ENCODE measurements at regions not wholly inside any gene's neighbourhood (a gene's known extent, or its start where the extent isn't known, plus 50 kb on each side); places are given as distances from the start of the nearest gene placed in this dataset.

DNA sequence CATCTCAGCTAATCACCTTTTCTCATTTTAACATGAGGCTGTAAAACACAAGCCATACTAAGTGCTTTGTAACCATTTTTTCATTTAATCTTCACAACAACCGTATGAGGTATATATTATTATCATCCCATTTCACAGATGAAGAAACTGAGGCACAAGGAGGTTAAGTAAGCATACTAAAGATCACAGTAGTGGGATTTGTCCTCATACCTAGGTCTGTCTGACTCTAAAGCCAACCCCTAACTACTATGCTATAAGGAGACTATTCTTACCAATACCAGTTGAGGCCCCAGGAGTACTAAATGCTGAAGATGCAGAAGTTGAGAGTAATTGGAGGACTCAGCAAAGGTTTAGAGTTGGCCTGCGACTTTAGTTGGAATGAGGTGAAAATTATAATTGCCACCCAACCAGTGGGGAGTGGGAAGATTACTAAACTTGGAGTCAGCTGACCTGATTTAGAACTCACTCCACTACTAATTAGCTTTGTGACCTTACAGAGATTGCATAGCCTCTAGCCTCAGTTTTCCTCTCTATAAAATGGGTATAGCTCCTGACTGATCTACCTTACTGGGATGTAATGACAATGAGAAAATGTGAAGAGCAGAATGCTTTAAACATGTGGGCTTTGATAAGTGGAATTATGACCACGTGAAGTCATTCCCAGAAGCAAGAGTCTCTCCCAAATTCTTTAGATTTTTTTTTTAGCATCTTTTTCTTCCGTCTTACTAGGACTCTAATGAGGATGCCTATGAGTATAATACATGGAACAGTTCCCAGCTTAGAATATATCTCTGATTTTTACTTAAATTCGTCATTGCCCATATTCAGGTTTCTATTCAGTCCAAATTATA is 85.8 kb upstream of the IPO9 start:
- H4K20me1 ChIP-seq: peaks cover 79% of the 10 kb centered on the region
- no peak overlapping the region for H3K4me3 ChIP-seq
- no peak overlapping the region for H3K27ac ChIP-seq
- peaks cover 65% of the 10 kb centered on the region for H3K36me3 ChIP-seq
- no peaks in the 10 kb centered on the region for H3K9me3 ChIP-seq
- no peak overlapping the region for H3K9ac ChIP-seq
- no peaks in the 10 kb centered on the region for H3K27me3 ChIP-seq
- no peak for TF ChIP-seq Cebpa-rat (IDR thresholded peaks at IDR 0.05)
- H3K4me1 ChIP-seq: peaks cover 42% of the 10 kb centered on the region
- H3K4me2 ChIP-seq: 0 out of 2 replicates have a peak overlapping the region, but pooled peaks have one; percentile 94

DNA sequence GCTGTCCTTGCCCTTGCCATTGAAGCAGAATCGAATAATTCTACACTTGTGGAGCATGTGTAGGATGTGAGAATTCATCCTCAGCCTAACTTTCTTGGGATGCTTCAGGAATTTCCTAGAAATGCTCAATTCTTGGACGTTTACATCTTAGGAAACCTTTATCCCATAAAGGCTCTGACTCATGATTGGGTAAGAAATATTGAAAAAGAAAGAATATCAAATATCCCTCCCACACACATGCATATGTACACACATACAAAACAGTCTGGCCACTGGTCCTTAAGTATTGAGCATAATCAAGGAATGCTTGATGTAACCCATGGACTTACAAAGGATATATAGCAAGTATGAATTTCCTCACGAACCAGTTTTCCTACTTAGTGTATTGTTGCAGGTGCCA is 83.9 kb upstream of the IPO9 start:
- H3K27me3 ChIP-seq: no peaks in the 10 kb centered on the region
- no peak overlapping the region for H3K4me2 ChIP-seq
- H3K36me3 ChIP-seq: peaks cover 78% of the 10 kb centered on the region
- peaks cover 49% of the 10 kb centered on the region for H3K4me1 ChIP-seq
- no peaks in the 10 kb centered on the region for H3K9me3 ChIP-seq
- H4K20me1 ChIP-seq: peaks cover 94% of the 10 kb centered on the region
- no peak overlapping the region for H3K9ac ChIP-seq
- TF ChIP-seq Cebpa-rat (IDR thresholded peaks at IDR 0.05): no peak
- H3K27ac ChIP-seq: no peak overlapping the region
- no peak overlapping the region for H3K4me3 ChIP-seq

DNA sequence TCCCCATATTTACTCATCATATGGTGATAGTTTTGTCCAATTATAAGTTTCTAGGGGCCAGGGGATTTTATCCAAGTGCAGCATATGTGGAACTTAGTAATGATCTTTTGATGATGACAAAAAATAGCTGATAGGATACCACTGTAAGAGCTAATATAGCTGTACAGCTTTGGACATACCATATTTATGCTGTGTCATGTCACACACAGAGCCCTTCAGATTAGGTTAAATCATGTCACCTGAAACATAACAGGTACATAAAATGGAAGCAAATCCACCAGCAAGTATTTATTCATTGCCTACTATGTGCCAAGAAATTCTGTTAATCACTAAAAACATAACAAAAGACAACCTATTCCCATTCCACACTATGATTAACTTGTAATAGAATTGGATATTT is 82.8 kb upstream of the IPO9 start:
- H3K36me3 ChIP-seq: peaks cover 84% of the 10 kb centered on the region
- no peak for TF ChIP-seq Cebpa-rat (IDR thresholded peaks at IDR 0.05)

DNA sequence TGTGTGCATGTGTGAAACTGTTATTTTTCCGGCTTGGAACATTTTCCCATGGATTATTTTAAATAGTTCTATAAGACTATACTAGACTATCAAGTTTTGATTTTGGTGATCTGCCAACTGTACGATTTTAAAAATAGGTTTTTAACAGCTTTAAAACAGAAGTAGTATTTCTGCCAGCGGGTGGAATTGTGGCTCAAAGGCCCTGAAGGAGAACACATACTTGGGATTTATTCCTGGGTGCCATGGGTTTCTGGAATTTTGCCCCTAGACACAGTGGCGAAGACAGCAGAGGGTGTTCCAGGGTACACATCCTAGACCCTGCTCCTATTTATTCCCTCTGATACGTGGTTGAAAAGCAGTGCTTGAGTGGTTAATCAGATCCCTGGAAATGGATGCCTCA is 81.7 kb upstream of the IPO9 start:
- Histone ChIP-seq H3K27me3 (no peaks in the 10 kb centered on the region), H3K4me1 (peaks cover 45% of the 10 kb centered on the region), H3K9me3 (no peaks in the 10 kb centered on the region), H3K4me3 (no peak overlapping the region), H3K4me2 (no peak overlapping the region), H3K9ac (no peak overlapping the region), H4K20me1 (peaks cover 100% of the 10 kb centered on the region), H3K27ac (no peak overlapping the region), H3K36me3 (peaks cover 82% of the 10 kb centered on the region)
- no peak for TF ChIP-seq Cebpa-rat (IDR thresholded peaks at IDR 0.05)

More for the DNA sequence above, 82.8 kb upstream of the IPO9 start:
- no peaks in the 10 kb centered on the region for H3K9me3 ChIP-seq
- H4K20me1 ChIP-seq: peaks cover 100% of the 10 kb centered on the region
- no peak overlapping the region for H3K4me2 ChIP-seq
- H3K27ac ChIP-seq: no peak overlapping the region
- H3K4me1 ChIP-seq: peaks cover 50% of the 10 kb centered on the region
- no peak overlapping the region for H3K4me3 ChIP-seq
- H3K27me3 ChIP-seq: no peaks in the 10 kb centered on the region
- no peak overlapping the region for H3K9ac ChIP-seq

DNA sequence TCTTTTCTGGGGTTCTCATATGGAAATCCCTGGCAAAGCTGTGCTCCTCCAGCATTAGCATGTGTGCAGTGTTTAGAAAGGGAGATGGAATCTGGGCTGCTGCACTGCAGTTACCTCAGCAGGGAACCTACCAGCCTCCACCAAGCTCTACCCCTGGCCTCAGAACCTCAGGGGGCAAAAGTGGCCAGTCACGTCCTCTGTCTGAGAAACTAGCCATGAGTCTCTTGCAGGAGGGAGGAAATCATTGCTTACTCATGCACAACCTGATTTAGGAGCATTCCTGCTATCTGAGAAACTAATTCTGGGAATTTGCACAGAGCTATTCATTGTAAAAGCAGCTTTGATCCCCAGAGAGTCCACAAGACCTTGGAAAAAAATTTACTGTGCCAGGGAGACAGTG is 80.6 kb upstream of the IPO9 start:
- TF ChIP-seq Cebpa-rat (IDR thresholded peaks at IDR 0.05): no peak
- Histone ChIP-seq H3K27ac (no peak overlapping the region), H3K9me3 (no peaks in the 10 kb centered on the region), H4K20me1 (peaks cover 100% of the 10 kb centered on the region), H3K9ac (no peak overlapping the region), H3K4me3 (no peak overlapping the region), H3K4me1 (peaks cover 40% of the 10 kb centered on the region; the same call in 1 of the 2 replicates), H3K36me3 (peaks cover 81% of the 10 kb centered on the region), H3K4me2 (no peak overlapping the region), H3K27me3 (no peaks in the 10 kb centered on the region)

DNA sequence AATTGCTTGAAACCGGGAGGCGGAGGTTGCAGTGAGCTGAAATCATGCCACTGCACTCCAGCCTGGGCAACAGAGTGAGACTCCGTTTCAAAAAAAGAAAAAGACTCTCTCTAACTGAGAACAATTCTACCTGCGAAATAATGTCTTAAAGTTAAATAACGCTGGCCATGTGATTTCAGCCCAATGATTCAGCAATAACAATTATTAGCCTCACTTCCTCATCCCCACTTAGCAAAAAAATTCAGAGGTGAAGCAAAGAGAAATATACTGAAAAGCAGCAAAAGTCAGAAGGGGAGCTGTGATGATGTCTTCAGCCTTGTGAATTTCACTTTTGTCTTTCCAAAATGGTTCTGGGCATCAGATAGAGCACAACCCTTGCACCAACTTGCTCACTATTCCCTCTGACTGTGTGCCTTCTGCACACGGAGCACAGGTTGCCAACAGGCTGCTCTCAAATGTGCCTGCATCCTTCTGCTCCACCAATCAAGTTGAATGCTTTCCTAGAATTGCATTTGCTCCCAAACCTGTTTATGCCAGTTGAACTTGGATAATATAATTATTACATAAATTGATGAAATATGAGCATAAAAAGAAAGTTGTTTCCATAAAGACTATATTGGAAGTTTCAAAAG is 79.8 kb upstream of the IPO9 start:
- no peaks in the 10 kb centered on the region for H3K9me3 ChIP-seq
- H3K36me3 ChIP-seq: peaks cover 82% of the 10 kb centered on the region
- no peak overlapping the region for H3K4me2 ChIP-seq
- no peaks in the 10 kb centered on the region for H3K27me3 ChIP-seq
- no peak for TF ChIP-seq Cebpa-rat (IDR thresholded peaks at IDR 0.05)
- peaks cover 100% of the 10 kb centered on the region for H4K20me1 ChIP-seq
- no peak overlapping the region for H3K27ac ChIP-seq
- H3K9ac ChIP-seq: no peak overlapping the region
- H3K4me3 ChIP-seq: no peak overlapping the region
- H3K4me1 ChIP-seq: peaks cover 46% of the 10 kb centered on the region; the same call in 1 of the 2 replicates

DNA sequence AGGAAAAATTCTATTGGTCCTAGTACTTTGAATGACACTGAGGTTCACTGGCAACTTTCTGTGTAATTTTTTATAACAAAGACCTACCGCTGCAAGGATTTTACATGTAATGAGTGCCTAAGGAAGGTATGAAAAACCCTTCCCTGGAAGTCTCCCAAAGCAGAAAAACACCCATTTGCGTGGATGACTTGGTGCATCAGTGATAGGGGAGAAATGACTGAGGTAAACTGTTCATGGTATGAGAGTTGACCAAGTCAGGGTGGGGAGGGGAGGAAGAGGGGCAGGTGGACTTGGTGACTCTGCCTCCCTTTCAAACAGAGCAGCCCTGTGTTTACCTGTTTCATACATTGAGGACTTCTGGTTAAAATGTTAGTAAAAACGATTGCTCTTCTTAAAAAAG is 78.8 kb upstream of the IPO9 start:
- Histone ChIP-seq H3K27me3 (no peaks in the 10 kb centered on the region), H3K9ac (no peak overlapping the region), H3K4me1 (peaks cover 55% of the 10 kb centered on the region), H4K20me1 (peaks cover 95% of the 10 kb centered on the region), H3K36me3 (peaks cover 74% of the 10 kb centered on the region), H3K4me2 (no peak overlapping the region), H3K9me3 (no peaks in the 10 kb centered on the region), H3K27ac (no peak overlapping the region), H3K4me3 (no peak overlapping the region)
- no peak for TF ChIP-seq Cebpa-rat (IDR thresholded peaks at IDR 0.05)

DNA sequence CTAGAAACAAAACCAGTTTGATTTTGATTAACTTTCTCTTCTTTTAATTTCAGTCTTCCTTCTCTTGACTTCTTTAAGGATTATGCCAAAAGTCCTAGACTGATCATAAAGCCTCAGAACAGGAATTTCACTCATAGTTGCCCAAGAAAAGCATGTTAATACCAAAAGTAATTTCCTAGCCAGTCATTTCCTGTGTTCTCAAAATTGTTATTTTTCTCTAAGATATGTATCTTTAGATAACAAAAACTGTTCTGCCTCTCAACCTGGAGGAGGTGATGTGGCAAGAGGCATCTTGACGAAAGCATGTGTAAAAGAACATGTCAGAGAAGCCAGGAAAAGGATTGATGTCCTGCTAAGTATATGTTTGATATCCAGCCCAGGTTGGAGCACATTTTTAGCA is 78.0 kb upstream of the IPO9 start:
- H3K4me1 ChIP-seq: peaks cover 63% of the 10 kb centered on the region
- H3K27me3 ChIP-seq: no peaks in the 10 kb centered on the region
- no peak overlapping the region for H3K9ac ChIP-seq

DNA sequence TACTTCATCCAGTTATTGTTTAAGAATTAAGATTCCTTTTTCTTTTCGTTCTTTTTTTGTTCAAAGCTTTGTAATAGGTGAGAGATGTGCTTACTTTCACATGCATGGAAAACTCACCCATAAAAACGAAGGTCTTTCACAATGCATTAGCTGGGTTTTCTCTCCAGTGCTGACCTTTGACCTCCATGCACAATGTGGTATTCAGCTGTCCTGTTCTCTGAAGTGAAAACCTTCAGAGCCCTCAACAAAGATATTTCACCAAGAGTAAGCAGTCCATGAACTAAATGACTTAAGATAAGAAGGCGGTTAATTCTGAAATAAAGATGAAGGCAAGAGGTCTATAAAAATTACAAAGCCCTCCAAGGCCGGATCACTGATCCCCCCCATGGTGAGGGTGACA is 77.1 kb upstream of the IPO9 start:
- Histone ChIP-seq H3K4me3 (no peak overlapping the region), H3K27ac (no peak overlapping the region), H3K27me3 (no peaks in the 10 kb centered on the region), H4K20me1 (peaks cover 88% of the 10 kb centered on the region), H3K36me3 (peaks cover 57% of the 10 kb centered on the region), H3K9me3 (no peaks in the 10 kb centered on the region), H3K9ac (no peak overlapping the region), H3K4me1 (peaks cover 73% of the 10 kb centered on the region), H3K4me2 (no peak overlapping the region)
- TF ChIP-seq Cebpa-rat (IDR thresholded peaks at IDR 0.05): no peak

More for the DNA sequence above, 78.0 kb upstream of the IPO9 start:
- Histone ChIP-seq H3K4me3 (no peak overlapping the region), H3K9me3 (no peaks in the 10 kb centered on the region), H4K20me1 (peaks cover 88% of the 10 kb centered on the region), H3K36me3 (peaks cover 66% of the 10 kb centered on the region), H3K4me2 (no peak overlapping the region), H3K27ac (no peak overlapping the region)
- no peak for TF ChIP-seq Cebpa-rat (IDR thresholded peaks at IDR 0.05)

DNA sequence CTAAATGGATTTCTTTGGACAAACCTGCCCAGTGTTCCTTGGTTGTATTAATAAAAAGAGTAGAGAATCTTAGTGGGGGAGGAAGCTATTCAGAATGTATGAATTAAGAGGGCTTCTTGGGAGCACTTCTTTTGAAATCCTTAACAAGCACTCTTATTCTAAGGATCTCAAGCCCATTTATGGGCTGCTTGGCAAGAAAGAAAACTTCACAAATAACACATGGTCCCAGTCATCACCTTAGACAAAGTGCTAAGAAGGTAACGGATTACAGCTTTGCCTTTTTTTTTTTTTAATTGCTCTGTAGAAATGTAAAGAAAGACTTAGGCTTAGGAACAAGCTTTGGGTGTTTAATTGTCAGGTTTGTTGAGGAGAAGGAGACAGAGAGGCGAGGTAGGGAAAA is 76.6 kb upstream of the IPO9 start:
- H3K4me2 ChIP-seq: no peak overlapping the region
- H3K36me3 ChIP-seq: peaks cover 52% of the 10 kb centered on the region
- no peak overlapping the region for H3K27ac ChIP-seq
- no peaks in the 10 kb centered on the region for H3K9me3 ChIP-seq
- peaks cover 88% of the 10 kb centered on the region for H4K20me1 ChIP-seq
- no peaks in the 10 kb centered on the region for H3K27me3 ChIP-seq
- peaks cover 77% of the 10 kb centered on the region for H3K4me1 ChIP-seq
- no peak overlapping the region for H3K9ac ChIP-seq
- no peak for TF ChIP-seq Cebpa-rat (IDR thresholded peaks at IDR 0.05)
- no peak overlapping the region for H3K4me3 ChIP-seq
